ENCODE measurements at regions not wholly inside any gene's neighbourhood (a gene's known extent, or its start where the extent isn't known, plus 50 kb on each side); places are given as distances from the start of the nearest gene placed in this dataset.

- no peak overlapping the region for H2AFZ ChIP-seq (ENCODE audit: insufficient read depth, low read depth, low read length, poor library complexity, severe bottlenecking)
- ChIA-PET POLR2A (no interaction called here), CTCF (no interaction called here)
- Mint-ChIP-seq H3K9me3 (ENCODE audit: insufficient read depth) (no peaks in the 10 kb centered on the region), H3K27ac (no peak overlapping the region), H3K27me3 (peaks cover 24% of the 10 kb centered on the region), H3K4me3 (no peak overlapping the region), H3K4me1 (no peaks in the 10 kb centered on the region)
- intact Hi-C loops (cut with micrococcal nuclease): no loop called here
- TF ChIP-seq CTCF (IDR thresholded peaks at IDR 0.05): no peak
- no peak for TF ChIP-seq EZH2 (IDR thresholded peaks at IDR 0.05; ENCODE audit: borderline replicate concordance, insufficient read depth, low read depth, low read length, poor library complexity, severe bottlenecking)
- H3K9me3 ChIP-seq (ENCODE audit: control extremely low read depth in 1 of 3, control insufficient read depth in 2 of 3, insufficient read depth in 1 of 3, low read length in 2 of 3): no peaks in the 10 kb centered on the region
- no peak overlapping the region for H3K4me2 ChIP-seq (replicated peaks; ENCODE audit: low read depth, low read length, poor library complexity, severe bottlenecking)
- H3K4me1 ChIP-seq (ENCODE audit: control insufficient read depth in 2 of 2, insufficient read depth in 2 of 2, low read length in 2 of 2): no peaks in the 10 kb centered on the region
- DNase-seq: no peak
- no peaks in the 10 kb centered on the region for H3K79me2 ChIP-seq (ENCODE audit: control insufficient read depth, insufficient read depth, low read length)
- H3K36me3 ChIP-seq (replicated peaks in 1 of 2; ENCODE audit: control extremely low read depth in 1 of 2, control insufficient read depth in 1 of 2, extremely low read depth in 1 of 2, insufficient read depth in 2 of 2, low read length in 1 of 2): no peaks in the 10 kb centered on the region
- H3K27me3 ChIP-seq (replicated peaks in 1 of 4; ENCODE audit: control extremely low read depth in 1 of 4, control insufficient read depth in 3 of 4, insufficient read depth in 4 of 4, low read length in 3 of 4): peaks cover 0 to 3% (median 0%) of the 10 kb centered on the region in 4 experiments
- ATAC-seq (ENCODE audit: low read depth): no peak
- H3K9ac ChIP-seq (ENCODE audit: low read length): no peak overlapping the region
- H3K4me3 ChIP-seq (ENCODE audit: control extremely low read depth in 1 of 5, extremely low read depth in 1 of 5, insufficient read depth in 1 of 5, low read depth in 2 of 5, low read length in 4 of 5): no peak overlapping the region
- 100% methylated on average over 1 of the region's 1 CpG for WGBS (ENCODE audit: insufficient coverage)
- H3K27ac ChIP-seq (ENCODE audit: low read length in 2 of 2): no peak overlapping the region
- H4K20me1 ChIP-seq (ENCODE audit: control insufficient read depth, insufficient read depth, low read length, poor library complexity, severe bottlenecking): no peaks in the 10 kb centered on the region
Observed at GRCh38 chr18:45325778-45326177, 289.5 kb upstream of the SLC14A2 start.

- H3K27ac Mint-ChIP-seq: no peak overlapping the region
- intact Hi-C loops (cut with micrococcal nuclease): no loop called here
- no peaks in the 10 kb centered on the region for H3K4me1 Mint-ChIP-seq
- TF ChIP-seq EZH2 (IDR thresholded peaks at IDR 0.05; ENCODE audit: borderline replicate concordance, insufficient read depth, low read depth, low read length, poor library complexity, severe bottlenecking): no peak
- no peak for TF ChIP-seq CTCF (IDR thresholded peaks at IDR 0.05)
- Histone ChIP-seq H2AFZ (ENCODE audit: insufficient read depth, low read depth, low read length, poor library complexity, severe bottlenecking) (no peak overlapping the region), H3K4me3 (ENCODE audit: control extremely low read depth in 1 of 5, extremely low read depth in 1 of 5, insufficient read depth in 1 of 5, low read depth in 2 of 5, low read length in 4 of 5) (no peak overlapping the region), H3K4me2 (replicated peaks; ENCODE audit: low read depth, low read length, poor library complexity, severe bottlenecking) (no peak overlapping the region), H3K4me1 (ENCODE audit: control insufficient read depth in 2 of 2, insufficient read depth in 2 of 2, low read length in 2 of 2) (no peaks in the 10 kb centered on the region), H4K20me1 (ENCODE audit: control insufficient read depth, insufficient read depth, low read length, poor library complexity, severe bottlenecking) (no peaks in the 10 kb centered on the region), H3K79me2 (ENCODE audit: control insufficient read depth, insufficient read depth, low read length) (no peaks in the 10 kb centered on the region), H3K36me3 (replicated peaks in 1 of 2; ENCODE audit: control extremely low read depth in 1 of 2, control insufficient read depth in 1 of 2, extremely low read depth in 1 of 2, insufficient read depth in 2 of 2, low read length in 1 of 2) (no peaks in the 10 kb centered on the region), H3K9me3 (ENCODE audit: control extremely low read depth in 1 of 3, control insufficient read depth in 2 of 3, insufficient read depth in 1 of 3, low read length in 2 of 3) (no peaks in the 10 kb centered on the region), H3K27ac (ENCODE audit: low read length in 2 of 2) (no peak overlapping the region), H3K27me3 (replicated peaks in 1 of 4; ENCODE audit: control extremely low read depth in 1 of 4, control insufficient read depth in 3 of 4, insufficient read depth in 4 of 4, low read length in 3 of 4) (peaks cover 0 to 3% (median 0%) of the 10 kb centered on the region in 4 experiments), H3K9ac (ENCODE audit: low read length) (no peak overlapping the region)
- WGBS (ENCODE audit: insufficient coverage): no CpG with 5 or more reads among the region's 2 CpGs
- no peaks in the 10 kb centered on the region for H3K9me3 Mint-ChIP-seq (ENCODE audit: insufficient read depth)
- POLR2A ChIA-PET: no interaction called here
- H3K4me3 Mint-ChIP-seq: no peak overlapping the region
- H3K27me3 Mint-ChIP-seq: peaks cover 24% of the 10 kb centered on the region
- CTCF ChIA-PET: no interaction called here
- ATAC-seq (ENCODE audit: low read depth) (no peak), DNase-seq (no peak)
Observed at GRCh38 chr18:45326505-45326904, 288.8 kb upstream of the SLC14A2 start.
